AML-193 (cell line): ENCODE measurements at regions not wholly inside any gene's neighbourhood (a gene's known extent, or its start where the extent isn't known, plus 50 kb on each side); places are given as distances from the start of the nearest gene placed in this dataset.
"Not testable (repeated sequence)": the region's sequence is repeated elsewhere in the genome, so short reads cannot be mapped to it uniquely, and the experiment has no call there.

Experiments used
- DNase-seq, 2 experiments: peaks; one replicate each; lab custom pipeline; 2025; lab: John Stamatoyannopoulos, UW

DNA sequence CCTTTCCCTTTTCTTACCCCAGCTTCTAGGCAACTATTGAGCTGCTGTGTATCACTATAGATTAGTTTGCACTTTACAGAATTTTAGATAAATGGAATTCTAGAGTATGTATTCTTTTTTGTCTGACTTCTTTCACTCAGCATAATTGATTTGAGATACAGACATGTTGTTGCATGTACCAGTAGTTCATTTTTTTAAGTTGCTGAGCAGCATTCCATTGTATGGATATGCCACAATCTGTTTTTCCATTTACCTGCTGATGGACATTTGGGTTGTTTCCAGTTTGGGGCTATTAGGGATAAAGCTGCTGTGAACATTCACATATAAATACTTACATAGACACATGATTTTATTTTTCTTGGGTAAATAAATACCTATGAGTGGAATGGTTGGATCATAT lies 135.7 kb downstream of the IGF1 start:
- no peak for DNase-seq

DNA sequence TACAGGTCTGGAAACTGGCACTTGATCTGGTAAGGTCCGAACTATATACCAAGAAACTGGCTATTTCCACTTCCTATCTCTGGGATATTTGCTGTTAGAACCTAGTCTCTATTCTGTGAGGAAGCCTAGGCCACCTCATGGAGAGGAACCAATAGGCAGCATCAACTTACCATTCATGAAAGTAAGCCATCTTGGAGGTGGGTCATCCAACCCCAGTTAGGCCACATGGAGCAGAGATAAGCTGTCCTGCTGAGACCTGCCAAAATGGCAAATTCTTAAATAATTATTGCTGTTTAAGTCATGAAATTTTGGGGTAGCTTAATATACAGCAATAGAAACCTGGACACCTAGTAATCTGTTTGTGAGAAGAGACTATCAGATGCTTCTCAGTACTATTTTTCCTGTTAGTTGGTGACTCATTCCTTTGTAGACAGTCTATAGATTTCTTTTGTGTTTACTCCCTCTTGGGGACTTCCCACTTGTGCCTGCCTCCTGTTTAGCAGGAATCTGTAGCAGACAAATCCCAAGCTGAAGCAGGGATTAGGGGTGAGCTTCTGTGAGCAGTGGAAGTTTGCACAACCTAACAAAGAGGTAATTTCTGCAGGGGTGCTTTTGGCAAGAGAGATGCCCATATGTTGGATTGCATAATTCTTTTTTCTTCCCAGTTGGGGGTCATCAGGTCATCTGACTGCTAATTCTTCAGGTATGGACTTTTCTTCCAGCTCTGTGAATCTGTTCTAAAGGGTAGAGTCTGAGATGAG lies 136.8 kb downstream of the IGF1 start:
- no peak for DNase-seq

DNA sequence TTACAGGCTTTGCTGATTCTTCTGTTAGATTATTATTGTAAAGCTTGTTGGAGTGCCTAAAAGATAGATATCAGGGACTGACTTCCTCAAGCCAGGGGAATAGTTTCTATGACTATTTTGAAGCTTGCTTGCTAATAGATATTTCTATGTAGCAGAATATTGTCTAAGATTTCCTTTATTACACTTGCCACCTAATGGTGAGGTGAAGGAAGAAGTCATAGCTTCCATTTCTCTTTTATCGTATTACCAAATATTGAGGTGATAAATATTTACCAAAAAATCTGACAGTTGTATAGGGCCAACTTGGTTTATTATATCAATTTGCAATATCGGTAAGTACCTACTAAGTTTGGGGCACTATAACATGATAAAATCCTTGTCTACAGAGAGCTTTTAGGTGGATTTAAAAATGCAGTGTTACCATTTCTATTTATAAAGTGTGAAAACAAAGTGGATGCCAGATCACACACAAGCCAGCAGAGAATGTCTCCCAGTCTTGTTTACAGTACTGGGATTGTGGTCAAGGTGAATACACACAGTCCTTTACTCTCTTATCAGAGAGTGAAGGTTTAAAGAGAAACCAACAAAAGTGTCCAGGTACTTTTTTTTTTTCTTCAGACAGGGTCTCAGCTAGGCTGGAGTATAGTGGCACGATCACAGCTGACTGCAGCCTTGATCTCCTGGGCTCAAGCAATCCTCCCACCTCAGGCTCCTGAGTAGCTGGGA lies 137.9 kb downstream of the IGF1 start:
- DNase-seq: no peak

DNA sequence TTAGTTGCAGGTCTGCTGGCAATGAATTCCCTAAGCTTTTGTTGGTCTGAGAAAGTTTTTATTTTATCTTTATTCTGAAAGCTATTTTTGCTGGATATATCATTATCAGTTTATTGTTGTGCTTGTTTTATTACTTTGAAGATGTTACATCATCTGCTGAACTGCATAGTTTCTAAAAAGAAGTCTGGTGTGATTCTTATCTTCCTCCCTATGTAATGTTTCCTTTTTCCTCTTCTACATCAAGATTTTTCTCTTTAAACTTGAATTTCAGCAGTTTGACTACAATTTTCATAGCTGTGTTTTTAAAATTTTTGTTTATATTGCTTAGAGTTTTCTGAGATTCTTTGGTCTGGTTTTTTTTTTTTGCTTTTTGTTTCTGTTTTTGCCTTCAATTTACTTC lies 137.1 kb upstream of the PMCH start:
- no peak for DNase-seq

DNA sequence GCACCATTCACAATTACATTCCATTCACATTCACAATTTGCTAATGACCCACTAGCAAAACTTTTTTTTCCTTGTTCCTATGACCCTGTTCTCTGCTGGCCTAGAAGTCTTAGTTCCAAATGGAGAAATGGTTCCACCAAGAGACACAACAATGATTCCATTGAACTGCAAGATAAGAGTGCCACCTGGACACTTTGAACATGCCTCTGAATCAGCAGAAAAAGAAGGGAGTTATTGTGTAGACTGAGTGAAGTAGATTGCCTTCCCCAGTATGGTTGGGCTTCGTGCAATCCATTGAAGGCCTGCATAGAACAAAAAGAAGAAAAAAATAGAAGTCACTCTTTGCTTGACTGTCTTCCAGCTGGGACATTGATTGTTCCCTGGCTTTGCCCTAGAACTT lies 133.8 kb upstream of the PMCH start:
- no peak for DNase-seq

DNA sequence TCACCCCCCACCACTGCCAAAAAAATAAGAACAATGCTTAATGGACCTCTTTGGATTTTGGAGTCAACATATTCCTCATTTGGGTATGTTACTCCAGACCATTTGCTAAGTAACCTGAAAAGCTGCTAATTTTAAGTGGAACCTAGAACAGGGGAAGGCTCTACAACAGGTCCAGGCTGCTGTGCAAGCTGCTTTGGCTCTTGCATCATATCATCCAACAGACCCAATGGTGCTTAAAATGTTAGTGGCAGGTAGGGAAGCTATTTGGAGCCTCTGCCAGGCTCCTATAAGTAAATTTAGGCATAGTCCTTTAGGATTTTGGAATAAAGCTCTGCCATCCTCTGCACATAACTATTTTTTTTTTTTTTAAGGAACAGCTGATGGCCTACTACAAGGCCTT lies 132.2 kb upstream of the PMCH start:
- no peak for DNase-seq

DNA sequence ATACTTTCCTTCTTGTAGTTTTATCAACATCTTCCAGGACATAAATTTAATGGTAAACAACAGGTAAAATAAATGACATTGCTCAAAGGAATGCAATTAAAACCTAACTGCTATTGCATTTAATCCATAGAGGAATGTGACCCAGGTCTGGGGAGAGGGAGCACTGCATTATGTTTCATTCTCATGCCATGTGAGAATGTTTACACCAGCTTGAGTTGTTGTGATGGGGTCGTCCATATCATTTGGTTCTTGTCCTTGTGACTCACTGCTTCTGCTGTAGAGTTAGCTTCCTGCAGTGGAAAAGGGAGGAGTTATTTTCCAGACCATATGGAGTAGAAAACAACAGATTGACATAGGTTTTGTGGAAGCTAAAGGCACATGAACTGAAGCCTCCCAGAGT lies 129.3 kb upstream of the PMCH start:
- no peak for DNase-seq

DNA sequence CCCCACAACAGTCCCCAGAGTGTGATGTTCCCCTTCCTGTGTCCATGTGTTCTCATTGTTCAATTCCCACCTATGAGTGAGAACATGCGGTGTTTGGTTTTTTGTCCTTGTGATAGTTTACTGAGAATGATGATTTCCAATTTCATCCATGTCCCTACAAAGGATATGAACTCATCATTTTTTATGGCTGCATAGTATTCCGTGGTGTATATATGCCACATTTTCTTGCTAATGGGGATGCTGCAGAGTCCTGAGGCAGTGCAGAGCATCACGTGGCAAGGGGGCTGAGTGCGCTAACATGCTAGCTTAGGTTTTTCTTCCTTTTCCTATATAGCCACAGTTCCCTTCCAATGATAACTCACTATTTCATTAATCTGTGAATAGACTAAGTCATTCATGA lies 127.5 kb upstream of the PMCH start:
- DNase-seq: not testable (repeated sequence)

DNA sequence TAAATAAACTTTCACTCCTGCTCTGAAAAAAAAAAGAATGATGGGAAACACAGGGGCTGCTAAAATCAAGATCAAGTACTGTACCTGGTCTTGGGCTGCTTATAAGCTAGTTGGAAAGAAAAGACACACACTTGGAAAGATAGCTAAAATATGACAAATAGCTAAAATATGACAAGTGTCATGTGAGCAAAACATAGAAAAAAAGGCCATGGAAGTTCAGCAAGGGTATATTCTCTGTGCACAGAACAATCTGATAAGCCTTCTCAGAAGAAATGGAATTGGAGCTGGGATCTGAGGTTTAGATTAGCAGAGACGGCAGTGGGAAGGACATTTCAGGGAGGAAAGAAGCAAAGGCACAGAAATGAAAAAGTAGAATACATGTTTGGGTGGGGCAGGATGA lies 126.2 kb upstream of the PMCH start:
- no peak for DNase-seq

DNA sequence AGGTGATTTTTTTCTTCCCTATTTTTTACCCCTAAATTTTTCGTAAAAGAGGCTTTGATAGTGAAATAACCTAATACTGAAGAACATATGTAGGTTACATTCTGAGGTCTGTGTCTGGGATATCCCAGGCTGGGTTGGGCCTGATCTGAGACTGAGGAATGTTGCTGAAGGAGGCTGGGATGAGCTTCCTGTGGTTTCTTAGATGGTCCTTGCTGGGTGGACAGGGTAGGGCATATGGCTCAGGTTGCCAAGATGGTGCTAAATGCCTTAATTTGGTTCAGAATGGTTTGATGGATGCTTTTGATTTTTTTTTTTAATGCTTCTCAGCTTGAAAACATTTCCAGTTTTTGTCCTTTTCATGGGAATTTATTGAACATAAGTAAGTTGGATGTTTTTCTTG lies 124.6 kb upstream of the PMCH start:
- no peak for DNase-seq

DNA sequence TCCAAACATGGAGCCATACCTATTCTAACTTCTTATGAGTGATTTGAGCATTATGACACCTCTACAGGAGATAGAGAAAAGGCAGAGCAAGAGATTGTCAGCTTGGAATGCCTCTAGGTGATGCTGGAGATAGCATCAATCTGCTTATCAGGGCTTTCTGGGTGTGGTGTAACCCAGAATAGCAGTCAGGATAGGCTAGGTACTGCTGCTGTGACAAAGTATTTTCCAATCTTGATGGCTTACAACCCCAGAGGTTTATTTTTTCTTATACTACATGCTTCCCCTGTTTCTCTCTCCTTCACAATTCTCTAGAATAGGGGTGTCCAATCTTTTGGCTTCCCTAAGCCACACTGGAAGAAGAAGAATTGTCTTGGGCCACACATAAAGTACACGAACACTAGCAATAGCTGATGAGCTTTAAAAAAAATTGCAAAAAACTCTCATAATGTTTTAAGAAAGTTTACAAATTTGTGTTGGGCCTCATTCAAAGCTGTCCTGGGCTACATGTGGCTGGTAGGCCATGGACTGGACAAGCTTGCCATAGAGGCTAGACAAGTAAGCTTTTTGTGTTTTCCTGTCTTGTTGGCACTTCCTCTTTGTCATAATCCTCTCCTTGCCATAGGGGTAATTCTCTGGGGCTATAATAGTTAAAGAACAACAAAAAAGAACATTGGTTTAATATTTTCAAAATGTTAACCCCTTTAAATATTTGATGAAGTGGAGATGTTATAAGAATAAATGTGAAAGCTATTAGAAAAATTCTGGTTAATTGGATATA lies 123.9 kb upstream of the PMCH start:
- no peak for DNase-seq

DNA sequence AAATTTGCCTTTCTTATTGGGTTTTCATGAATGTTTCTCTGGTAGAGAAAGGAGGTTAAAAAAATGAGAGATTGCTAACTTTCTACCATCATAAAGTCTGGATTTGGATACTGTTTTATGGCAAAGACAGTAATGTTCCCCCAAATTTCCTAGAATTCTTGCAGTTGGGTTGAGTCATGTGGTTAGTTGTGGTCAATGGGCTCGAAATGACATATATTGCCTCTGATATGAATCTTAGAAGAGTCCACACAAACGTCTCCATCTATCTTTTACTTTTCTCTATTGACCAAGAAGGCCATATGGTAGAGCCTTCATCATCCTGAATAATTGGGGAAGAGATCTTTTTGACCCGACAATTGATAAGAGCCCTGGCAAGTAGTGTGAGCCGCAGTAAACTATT lies 119.5 kb upstream of the PMCH start:
- no peak for DNase-seq

DNA sequence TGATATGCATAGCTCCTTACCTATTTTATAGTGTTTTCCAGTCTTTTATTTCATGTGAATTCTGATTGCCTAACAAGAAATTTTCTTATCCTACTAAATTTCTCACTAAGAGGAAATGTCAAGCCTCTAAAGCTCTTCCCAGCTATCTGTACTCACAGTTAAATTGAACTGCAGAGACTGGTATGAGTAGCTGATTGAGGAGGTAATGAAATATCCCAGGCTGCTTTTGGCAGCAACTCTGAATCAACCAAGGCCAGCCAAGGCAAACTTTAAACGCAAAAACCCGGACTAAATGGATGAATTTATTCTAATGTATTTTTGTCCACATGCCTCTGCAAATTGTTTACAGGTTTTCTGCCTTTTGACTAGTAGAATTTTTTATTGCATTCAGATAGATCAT lies 119.1 kb upstream of the PMCH start:
- no peak for DNase-seq

DNA sequence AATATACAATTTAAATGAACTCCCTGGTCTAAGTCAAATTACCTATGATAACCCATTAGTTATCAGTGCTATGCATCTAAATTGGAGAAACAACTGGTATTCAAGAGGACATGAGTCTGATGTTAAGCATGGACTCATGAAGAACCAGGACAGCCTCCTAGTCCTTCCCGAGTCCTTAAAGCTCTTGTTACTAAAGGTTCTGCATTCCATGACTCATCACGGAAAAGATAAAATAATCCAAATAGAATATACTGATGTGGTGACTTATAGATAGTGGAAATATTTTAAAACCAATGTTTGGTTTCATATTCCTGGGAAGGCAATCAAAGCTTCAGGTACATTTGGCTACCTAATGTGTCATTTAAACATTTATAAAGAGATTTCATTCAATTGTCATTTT lies 117.2 kb upstream of the PMCH start:
- DNase-seq: no peak

DNA sequence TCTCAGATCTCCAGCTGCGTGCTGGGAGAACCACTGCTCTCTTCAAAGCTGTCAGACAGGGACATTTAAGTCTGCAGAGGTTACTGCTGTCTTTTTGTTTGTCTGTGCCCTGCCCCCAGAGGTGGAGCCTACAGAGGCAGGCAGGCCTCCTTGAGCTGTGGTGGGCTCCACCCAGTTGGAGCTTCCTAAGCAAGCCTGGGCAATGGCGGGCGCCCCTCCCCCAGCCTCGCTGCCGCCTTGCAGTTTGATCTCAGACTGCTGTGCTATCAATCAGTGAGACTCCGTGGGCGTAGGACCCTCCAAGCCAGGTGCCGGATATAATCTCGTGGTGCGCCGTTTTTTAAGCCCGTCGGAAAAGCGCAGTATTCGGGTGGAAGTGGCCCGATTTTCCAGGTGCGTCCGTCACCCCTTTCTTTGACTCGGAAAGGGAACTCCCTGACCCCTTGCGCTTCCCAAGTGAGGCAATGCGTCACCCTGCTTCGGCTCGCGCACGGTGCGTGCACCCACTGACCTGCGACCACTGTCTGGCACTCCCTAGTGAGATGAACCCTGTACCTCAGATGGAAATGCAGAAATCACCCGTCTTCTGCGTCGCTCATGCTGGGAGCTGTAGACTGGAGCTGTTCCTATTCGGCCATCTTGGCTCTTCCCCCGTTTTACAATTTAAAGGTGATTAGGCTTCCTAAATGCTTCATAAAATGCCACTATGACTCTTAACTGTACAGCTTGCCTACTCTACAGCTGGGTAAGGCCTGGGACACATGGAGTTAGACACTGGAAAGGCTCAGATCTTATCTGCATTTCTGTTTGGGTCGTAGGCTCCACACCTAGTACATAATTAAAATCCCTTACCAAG lies 115.7 kb upstream of the PMCH start:
- DNase-seq: not testable (repeated sequence)

DNA sequence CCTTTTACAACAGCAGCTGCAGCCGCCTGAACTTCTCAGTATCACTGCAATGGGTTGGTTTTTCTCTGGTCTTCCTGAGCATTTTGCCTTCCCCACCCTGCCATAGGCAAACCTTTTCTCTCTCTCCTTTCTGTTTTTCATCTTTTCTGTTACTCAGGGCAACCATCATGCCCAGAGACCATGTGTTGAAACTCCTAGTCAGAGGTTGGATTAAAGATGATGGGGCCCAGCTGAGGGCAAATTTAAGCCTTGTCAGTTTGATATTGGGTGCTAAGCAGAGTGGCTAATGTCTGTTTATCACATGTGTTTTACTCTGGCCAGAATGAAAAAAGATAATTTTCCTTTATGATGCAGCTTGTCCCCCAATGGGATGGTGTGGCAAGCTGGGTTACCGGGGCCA lies 107.9 kb upstream of the PMCH start:
- DNase-seq: no peak

DNA sequence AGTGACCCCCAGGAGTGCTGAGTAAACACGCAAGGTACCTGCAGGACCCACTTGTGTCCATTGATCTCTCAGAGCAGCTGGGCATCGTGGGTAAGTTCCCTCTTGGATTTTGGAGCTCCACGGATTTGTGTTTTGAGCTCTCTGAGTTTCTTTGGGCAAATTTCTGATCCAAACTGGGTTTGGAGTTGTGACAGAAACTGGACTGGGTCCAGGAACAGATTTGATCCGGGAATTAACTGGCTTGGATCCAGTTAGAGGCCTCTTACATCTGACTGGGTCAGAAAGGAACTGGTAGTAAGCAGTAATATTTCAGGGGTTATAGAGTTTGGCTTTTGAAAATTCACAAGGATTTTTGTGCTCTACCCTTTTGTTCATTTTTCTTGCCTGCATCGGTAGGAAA lies 107.0 kb upstream of the PMCH start:
- not testable (repeated sequence) for DNase-seq

DNA sequence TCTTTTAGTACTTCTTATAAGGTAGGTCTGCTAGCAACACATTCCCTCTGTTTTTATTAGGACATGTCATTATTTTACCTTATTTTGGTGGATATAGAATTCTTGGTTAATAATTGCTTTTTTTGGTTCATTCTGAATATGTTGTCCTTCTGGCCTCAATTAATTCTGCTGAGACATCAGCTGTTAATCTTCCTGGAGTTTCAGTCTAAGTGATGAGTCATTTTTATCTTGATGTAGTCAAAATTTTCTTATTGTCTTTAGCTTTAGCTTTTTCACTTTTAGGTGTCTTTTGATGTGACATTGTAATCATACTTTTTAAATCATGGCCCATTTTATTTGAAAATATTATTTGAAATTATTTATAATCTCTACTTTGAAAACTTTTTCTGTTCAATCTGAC lies 104.9 kb upstream of the PMCH start:
- no peak for DNase-seq

DNA sequence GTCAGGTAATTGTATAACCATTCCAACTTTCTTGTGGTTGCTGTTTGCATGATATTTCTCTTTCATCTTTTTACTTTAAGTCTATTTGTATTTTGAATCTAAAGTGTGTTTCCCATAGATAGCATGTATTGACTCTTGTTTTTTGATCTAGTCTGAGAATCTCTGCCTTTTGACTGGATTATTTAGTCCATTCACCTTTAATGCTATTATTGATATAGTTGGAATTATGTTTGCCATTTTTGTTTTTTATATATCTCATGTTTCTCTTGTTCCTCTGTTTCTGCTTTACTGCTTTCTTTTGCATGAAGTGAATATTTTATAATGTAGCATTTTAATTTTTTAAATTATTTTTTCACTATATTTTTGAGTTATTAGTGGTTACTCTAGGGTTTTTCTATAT lies 103.9 kb upstream of the PMCH start:
- no peak for DNase-seq

DNA sequence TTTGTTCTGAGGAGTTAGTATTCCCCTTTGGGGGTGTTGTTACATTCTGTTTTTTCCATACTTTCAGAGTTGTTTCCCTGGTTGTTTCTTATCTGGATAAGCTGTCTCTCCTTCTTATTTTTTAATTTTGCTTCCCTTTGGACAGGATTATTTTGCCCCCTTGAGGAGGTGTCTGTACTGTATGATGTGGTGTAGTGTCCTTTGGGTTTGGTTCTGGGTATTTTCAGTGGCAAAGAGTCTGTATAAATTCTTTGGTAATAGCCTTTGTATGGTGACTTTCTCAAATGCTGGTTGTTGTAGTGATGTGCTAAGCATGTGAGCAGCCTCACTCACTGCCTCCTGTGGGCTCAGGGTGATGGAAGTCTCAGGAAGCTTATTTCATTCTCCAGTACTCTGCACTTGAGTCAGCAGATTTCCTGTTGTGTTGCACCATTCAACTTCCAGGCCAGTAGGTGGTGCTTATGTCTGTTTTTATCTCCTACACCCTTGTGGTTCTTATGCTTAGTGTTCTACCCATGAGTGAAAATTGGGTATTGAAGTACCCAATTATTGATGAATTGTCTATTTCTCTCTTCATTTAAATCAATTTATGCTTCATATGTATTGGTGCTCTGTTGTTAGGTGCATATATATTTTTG lies 103.3 kb upstream of the PMCH start:
- DNase-seq: peak; percentile 57 to 71

DNA sequence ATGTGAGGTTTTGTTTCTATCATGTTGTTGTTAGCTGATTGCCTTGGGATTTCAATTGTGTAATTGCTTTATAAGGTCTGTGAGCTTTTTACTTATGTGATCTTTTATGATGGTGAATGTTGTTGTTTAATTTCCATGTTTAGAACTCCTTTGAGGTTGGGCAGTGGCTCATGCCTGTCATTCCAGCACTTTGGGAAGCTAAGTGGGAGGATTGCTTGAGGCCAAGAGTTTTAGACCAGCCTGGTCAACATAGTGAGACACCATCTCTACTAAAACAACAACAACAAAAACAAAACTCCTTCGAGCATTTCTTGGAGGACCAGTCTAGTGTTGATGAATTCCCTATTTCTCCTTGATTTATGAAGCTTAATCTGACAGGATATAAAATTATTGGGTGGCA lies 102.1 kb upstream of the PMCH start:
- no peak for DNase-seq

DNA sequence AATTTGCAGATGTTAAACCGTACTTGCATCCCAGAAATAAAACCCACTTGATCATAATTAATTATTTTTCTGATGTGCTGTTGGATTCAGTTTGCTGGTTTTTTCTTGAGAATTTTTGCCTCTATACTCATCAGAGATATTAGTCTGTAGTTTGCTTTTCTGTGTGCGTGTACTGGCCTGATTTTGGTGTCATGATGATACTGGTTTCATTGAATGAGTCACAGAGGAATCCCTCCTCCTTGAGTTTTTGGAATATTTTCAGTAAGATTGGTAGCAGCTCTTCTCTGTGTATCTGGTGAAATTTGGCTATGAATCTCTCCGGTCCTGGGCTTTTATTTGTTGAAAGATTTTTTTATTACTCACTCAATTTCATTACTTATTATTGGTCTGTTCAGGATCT lies 100.4 kb upstream of the PMCH start:
- no peak for DNase-seq
